ENCODE measurements at regions not wholly inside any gene's neighbourhood (a gene's known extent, or its start where the extent isn't known, plus 50 kb on each side); places are given as distances from the start of the nearest gene placed in this dataset.

DNA sequence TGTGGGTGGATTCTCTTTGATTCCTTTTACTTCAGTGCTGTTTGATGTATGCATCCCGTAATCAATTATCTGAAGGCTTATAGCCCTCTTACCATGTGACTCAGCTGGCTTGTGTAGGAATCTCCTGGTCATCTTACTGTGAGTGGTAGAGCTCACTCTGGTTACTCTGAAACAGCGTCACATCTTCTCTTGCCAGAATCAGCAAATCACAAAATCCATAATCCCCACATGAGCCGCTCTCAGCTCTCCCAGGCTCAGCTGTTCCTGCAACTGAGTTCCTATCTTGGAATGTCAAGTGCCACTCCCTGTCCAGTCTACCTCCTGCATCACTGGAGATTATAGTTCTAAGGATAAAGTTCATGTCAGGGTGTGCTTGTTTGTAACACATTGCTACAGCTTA lies 278.0 kb downstream of the FBXO8 start (continued):
- TF ChIP-seq KLF13 (tag; IDR thresholded peaks at IDR 0.05; ENCODE audit: borderline replicate concordance, low read depth): no peak
- TF ChIP-seq TAL1 (IDR thresholded peaks at IDR 0.05): 0 out of 2 replicates have a peak, but pooled peaks have one; percentile 15
- no peak for TF ChIP-seq SAP30 (IDR thresholded peaks at IDR 0.05; ENCODE audit: borderline replicate concordance, insufficient read depth, low read depth, low read length, poor library complexity, severe bottlenecking)
- no peak for TF ChIP-seq ZNF764 (CRISPR knock-in tag; IDR thresholded peaks at IDR 0.05; ENCODE audit: low read depth)
- TF ChIP-seq RBM34 (IDR thresholded peaks at IDR 0.05; ENCODE audit: borderline replicate concordance, insufficient read depth, low read length): no peak
- no peak for TF ChIP-seq CBX1 (IDR thresholded peaks at IDR 0.05; ENCODE audit: low read depth)
- TF ChIP-seq, protein P1, sequence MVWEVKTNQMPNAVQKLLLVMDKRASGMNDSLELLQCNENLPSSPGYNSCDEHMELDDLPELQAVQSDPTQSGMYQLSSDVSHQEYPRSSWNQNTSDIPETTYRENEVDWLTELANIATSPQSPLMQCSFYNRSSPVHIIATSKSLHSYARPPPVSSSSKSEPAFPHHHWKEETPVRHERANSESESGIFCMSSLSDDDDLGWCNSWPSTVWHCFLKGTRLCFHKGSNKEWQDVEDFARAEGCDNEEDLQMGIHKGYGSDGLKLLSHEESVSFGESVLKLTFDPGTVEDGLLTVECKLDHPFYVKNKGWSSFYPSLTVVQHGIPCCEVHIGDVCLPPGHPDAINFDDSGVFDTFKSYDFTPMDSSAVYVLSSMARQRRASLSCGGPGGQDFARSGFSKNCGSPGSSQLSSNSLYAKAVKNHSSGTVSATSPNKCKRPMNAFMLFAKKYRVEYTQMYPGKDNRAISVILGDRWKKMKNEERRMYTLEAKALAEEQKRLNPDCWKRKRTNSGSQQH (CRISPR knock-in tag; IDR thresholded peaks at IDR 0.05): no peak
- no peak for TF ChIP-seq RAD51 (IDR thresholded peaks at IDR 0.05; ENCODE audit: borderline replicate concordance, low read depth)
- TF ChIP-seq, protein P2, sequence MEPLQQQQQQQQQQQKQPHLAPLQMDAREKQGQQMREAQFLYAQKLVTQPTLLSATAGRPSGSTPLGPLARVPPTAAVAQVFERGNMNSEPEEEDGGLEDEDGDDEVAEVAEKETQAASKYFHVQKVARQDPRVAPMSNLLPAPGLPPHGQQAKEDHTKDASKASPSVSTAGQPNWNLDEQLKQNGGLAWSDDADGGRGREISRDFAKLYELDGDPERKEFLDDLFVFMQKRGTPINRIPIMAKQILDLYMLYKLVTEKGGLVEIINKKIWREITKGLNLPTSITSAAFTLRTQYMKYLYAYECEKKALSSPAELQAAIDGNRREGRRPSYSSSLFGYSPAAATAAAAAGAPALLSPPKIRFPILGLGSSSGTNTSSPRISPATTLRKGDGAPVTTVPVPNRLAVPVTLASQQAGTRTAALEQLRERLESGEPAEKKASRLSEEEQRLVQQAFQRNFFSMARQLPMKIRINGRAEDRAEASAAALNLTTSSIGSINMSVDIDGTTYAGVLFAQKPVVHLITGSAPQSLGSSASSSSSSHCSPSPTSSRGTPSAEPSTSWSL (CRISPR knock-in tag; IDR thresholded peaks at IDR 0.05; ENCODE audit: borderline replicate concordance): no peak

Data from K562 (cell line).